ENCODE measurements at regions not wholly inside any gene's neighbourhood (a gene's known extent, or its start where the extent isn't known, plus 50 kb on each side); places are given as distances from the start of the nearest gene placed in this dataset.
"Not testable (repeated sequence)": the region's sequence is repeated elsewhere in the genome, so short reads cannot be mapped to it uniquely, and the experiment has no call there.

GRCh38 chr2:110354294-110355018 is 118.2 kb downstream of the LIMS4 start:
- not testable (repeated sequence) for TF ChIP-seq POLR2A, CTCF, EP300, POLR2AphosphoS5 (IDR thresholded peaks at IDR 0.05)

All from suprapubic skin (tissue), 4 donors.